Fibroblast of the aortic adventitia (primary cell): ENCODE measurements at regions not wholly inside any gene's neighbourhood (a gene's known extent, or its start where the extent isn't known, plus 50 kb on each side); places are given as distances from the start of the nearest gene placed in this dataset.

Experiments used
- DNase-seq: peaks from one replicate; pipeline ENCODE4 v3.0.0-alpha.2; 2010; ENCODE audit warnings: low read depth
- H3K4me3 ChIP-seq: 2 replicates; pipeline ENCODE4 v1.5.1; 2011; ENCODE audit warnings: low read depth, mild to moderate bottlenecking, control low read depth, low read length, moderate library complexity
- CTCF ChIP-seq: IDR thresholded peaks from 2 replicates; pipeline ENCODE4 v1.5.1; 2011; ENCODE audit warnings: mild to moderate bottlenecking, low read length, control low read depth, inconsistent platforms; ENCODE audit not compliant: insufficient read depth

GRCh38 chr11:122220321-122220720 lies 104.3 kb upstream of the BLID start:
- no peak overlapping the region for H3K4me3 ChIP-seq
- peak; percentile 91 for DNase-seq
- no peak for TF ChIP-seq CTCF

DNA sequence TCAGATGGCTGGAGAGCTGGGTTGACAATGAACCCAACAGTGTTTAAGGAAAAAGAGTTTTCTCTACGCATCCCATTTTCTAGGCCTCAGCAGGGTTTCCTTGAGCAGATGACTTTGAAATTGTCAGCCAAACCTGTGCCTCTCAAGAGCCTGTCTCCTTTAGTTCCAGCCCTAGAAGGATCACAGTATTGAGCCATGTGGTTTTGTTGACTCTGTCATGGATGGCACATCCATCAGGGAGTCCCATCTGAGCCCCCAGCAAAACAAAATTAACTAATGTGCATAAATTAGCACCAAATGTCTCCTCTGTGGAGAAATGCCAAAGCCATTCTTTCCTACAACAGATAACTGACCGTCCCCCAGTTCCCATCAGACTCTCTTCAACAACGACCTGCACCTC lies 103.8 kb upstream of the BLID start:
- H3K4me3 ChIP-seq: no peak overlapping the region
- TF ChIP-seq CTCF: no peak
- DNase-seq: no peak

DNA sequence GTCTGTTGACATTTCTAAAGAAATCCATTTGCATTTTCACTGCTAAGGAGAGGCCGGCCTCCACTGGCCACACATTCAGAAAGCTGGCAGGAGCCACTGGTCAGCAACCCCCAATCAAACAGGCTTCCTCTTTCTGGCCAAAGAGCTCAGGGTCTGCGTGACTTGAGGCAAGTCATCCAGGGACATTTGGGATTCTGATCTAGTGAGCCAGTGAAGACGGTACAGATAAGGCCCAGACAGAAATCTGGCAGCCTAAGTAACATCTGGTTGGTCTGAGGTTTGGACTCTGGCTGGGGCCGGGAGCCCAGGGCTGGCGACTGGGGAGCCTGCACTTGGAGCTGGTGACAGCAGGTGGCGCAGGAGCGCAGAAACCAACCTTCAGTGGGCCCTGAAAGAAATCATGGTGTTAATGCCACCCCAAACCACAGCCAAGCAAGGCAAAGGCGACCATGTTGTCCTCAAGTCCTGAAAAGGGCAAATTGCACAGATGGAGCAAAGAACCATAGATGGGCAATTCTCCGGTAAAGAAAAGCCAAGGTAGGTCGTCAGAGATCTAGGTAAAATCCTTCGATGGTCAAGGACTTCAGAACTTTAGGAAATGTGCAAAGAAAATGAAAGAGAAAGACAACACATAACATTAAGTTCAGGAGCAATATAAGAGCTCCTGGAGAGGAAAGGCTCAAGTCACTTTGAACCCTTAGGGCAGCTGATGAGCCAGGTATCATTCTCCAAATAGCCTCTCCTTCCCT lies 99.4 kb upstream of the BLID start:
- no peak overlapping the region for H3K4me3 ChIP-seq
- peak; percentile 100 for DNase-seq
- peak; percentile 98 for TF ChIP-seq CTCF

DNA sequence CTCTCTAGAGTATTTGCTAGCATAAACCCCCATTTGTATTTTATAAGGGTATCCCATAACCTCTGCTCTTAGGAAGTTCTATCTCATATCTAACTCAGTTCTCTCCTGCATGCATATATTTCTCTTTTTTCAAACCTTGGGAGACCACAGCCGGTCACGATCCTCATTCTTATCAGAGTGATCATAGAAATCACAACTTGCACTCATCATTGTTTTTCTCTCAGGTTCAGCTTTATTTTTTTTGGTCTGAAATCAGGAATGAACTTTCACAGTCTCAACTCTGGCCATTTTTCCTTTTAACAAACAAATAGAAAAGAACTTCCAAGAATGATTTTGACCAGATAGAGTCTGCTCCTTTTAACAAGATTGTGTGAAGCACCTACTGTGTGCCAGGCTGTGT lies 98.6 kb upstream of the BLID start:
- DNase-seq: peak; percentile 86
- H3K4me3 ChIP-seq: no peak overlapping the region
- TF ChIP-seq CTCF: no peak

GRCh38 chr11:122214080-122214479 lies 98.1 kb upstream of the BLID start:
- no peak overlapping the region for H3K4me3 ChIP-seq
- DNase-seq: no peak
- no peak for TF ChIP-seq CTCF

- TF ChIP-seq CTCF: no peak
- no peak overlapping the region for H3K4me3 ChIP-seq
- DNase-seq: no peak
Measured at GRCh38 chr11:122213171-122213570, 97.2 kb upstream of the BLID start.
